Kidney epithelial cell (primary cell): ENCODE measurements at regions not wholly inside any gene's neighbourhood (a gene's known extent, or its start where the extent isn't known, plus 50 kb on each side); places are given as distances from the start of the nearest gene placed in this dataset.

Experiments used
- DNase-seq: peaks from one replicate; pipeline ENCODE4 v3.0.0-alpha.2; 2010; ENCODE audit warnings: low read depth
- H3K27me3 ChIP-seq: 2 replicates; pipeline ENCODE4 v1.6.0; 2011; ENCODE audit warnings: low read length; ENCODE audit not compliant: control insufficient read depth, insufficient read depth
- H3K36me3 ChIP-seq: 2 replicates; pipeline ENCODE4 v1.5.1; 2011; ENCODE audit warnings: low read length; ENCODE audit not compliant: control insufficient read depth, insufficient read depth
- H3K4me3 ChIP-seq: 2 replicates; pipeline ENCODE4 v1.5.1; 2011; ENCODE audit warnings: low read depth, mild to moderate bottlenecking, control low read depth, low read length
- CTCF ChIP-seq: IDR thresholded peaks from 2 replicates; pipeline ENCODE4 v1.5.1; 2011; ENCODE audit warnings: mild to moderate bottlenecking, moderate library complexity, low read length, control low read depth, inconsistent platforms; ENCODE audit not compliant: insufficient read depth, poor library complexity, severe bottlenecking

DNA sequence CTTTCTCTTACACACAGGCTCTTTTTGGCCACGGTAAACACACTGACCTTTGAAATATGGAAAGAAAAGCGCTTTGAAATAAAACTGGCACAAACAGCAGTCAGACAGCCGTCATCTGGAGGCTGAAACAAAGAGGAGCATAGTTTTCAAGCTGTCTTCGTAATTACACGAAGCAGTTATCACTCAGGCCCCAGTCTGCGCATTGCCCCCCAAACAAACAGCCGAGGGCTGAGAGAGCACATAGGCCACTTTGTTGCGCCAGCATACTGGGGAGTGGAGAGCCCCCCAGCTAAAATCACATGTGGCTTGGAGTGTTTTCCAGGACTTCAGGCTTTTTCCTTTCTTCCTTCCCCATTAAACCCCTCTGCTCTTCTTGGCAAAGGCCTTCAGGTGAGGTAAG, 142.9 kb upstream of the BTG1 start:
- H3K4me3 ChIP-seq, result no peak overlapping the region
- no peak for TF ChIP-seq CTCF
- DNase-seq, result no peak
- no peaks in the 10 kb centered on the region for H3K36me3 ChIP-seq
- no peaks in the 10 kb centered on the region for H3K27me3 ChIP-seq

DNA sequence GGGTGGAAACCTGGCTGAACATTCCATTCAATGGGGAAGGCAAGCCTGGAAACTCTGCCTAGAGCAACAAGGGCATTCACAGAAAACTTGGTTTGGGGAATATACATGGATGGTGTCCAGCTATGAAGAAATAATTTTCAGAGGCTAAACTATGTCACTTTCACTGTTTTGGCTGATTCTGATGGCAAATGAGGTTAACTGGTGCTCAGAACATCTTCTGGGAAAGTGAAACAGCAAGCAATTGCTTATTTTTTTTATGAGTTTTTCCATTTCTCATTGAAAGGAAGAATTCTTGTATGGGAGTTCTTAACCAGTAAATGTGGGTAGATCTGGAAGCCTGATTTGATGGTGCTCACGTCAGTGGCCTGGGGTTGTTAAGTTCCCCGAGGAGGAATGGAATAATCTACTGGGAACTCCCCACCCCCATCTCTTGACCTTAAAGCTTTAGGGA, 132.8 kb upstream of the BTG1 start:
- Histone ChIP-seq H3K36me3 (no peaks in the 10 kb centered on the region), H3K27me3 (no peaks in the 10 kb centered on the region), H3K4me3 (no peak overlapping the region)
- TF ChIP-seq CTCF, result no peak
- no peak for DNase-seq

DNA sequence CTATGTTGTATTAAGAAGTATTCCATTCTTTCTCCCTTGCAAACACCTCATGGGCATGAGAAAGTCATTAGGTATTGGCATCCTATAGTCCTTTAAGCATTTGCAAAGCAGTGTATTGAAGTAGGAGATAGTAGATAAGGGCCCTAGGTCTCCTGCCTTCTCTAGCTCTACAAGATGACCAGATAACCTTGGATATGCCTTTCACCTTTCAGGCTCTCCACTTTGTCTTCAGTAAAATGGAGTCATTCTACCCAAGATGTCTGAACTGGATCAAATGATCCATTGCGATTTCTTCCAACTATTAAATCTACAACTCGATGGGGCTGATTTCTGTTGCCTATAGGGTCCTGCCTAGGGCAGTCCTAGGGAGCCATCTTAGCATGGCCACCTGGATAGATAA, 132.1 kb upstream of the BTG1 start:
- no peak for DNase-seq
- H3K4me3 ChIP-seq, result no peak overlapping the region
- no peaks in the 10 kb centered on the region for H3K36me3 ChIP-seq
- TF ChIP-seq CTCF, result no peak
- no peaks in the 10 kb centered on the region for H3K27me3 ChIP-seq

DNA sequence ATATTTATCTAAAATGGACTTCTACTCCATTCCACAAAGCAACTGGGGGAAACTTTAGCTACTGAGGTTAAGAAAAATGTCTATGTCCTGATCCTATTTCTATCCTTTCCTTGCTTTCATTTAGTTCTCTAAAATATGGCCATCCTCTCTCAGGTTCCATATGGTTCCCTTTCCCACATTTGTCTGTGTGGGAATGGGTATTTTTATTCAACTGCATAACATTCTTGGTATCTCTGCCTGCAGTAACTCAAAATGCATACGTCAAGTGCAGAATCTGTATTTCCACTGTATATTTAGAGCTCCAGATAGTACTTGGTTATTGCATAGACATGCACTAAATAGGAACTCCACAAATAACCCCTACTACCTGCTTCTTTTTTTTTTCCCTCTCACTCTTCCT, 130.6 kb upstream of the BTG1 start:
- Histone ChIP-seq H3K4me3 (no peak overlapping the region), H3K27me3 (no peaks in the 10 kb centered on the region), H3K36me3 (no peaks in the 10 kb centered on the region)
- DNase-seq, result no peak
- TF ChIP-seq CTCF, result no peak

DNA sequence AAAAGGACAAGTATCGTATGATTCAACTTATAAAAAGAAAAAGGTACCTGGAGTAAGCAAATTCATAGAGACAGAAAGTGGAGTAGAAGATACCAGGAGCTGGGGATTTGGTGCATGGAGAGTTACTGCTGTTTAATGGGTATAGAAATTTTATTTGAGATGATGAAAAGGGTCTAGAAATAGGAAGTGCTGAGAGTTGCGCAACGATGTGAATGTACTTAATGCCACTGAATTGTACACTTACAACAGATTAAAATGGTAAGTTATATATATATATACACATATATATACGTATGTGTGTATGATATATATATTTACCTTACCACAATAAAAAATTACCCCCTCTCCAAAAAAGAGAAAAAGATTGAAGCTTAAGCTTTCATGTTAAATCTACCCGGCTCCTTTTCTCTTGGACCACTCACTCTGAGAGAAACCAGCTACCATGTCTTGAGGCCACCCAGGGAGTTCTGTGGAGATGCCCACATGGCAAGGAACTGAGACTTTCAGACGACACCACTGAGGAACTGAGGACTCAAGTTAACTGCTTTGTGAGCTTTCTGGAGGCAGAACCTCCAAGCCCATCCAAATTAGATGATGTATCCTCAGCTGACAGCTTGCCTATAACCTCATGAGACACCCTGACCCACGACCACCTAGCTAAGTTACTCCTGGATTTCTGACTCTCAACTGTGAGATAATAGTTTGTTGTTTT, 130.0 kb upstream of the BTG1 start:
- H3K27me3 ChIP-seq, result no peaks in the 10 kb centered on the region
- TF ChIP-seq CTCF, result no peak
- no peak for DNase-seq
- no peak overlapping the region for H3K4me3 ChIP-seq
- H3K36me3 ChIP-seq, result no peaks in the 10 kb centered on the region

DNA sequence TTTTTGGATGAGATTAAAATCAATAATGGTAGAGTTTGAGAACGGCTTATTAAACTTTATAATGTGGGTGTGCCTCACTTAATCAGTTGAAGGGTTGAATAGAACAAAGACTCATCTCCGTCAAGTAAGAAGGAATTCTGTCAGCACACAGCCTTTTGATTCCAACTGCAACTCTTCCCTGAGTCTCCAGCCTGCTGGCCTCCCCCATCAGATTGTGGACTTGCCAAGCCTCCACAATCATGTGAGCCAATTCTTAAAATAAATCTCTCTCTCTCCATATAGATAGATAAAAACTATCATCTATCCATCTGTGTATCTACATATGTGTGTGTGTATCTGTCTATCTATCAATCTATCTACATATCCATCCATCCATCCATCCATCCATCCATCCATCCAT, 127.4 kb upstream of the BTG1 start:
- no peak for TF ChIP-seq CTCF
- Histone ChIP-seq H3K4me3 (no peak overlapping the region), H3K27me3 (no peaks in the 10 kb centered on the region), H3K36me3 (no peaks in the 10 kb centered on the region)
- no peak for DNase-seq
